ENCODE measurements at regions not wholly inside any gene's neighbourhood (a gene's known extent, or its start where the extent isn't known, plus 50 kb on each side); places are given as distances from the start of the nearest gene placed in this dataset.

DNA sequence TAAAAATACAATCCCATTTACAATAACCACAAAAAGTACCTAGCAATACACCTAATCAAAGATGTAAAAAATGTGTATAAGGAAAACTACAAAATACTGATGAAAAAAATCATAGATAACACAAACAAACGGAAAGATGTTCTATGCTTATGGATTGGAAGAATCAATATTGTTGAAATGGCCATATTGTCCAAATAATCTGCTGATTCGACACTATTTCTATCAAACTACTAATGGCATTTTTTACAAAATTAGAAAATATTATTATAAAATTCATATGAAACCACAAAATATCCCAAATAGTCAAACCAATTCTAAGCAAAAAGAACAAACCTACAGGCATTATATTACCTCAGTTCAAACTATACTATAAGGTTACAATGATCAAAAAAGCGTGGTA lies 978.3 kb upstream of the MAP3K7 start:
- Mint-ChIP-seq H3K9me3 (peaks cover 0 to 8% of the 10 kb centered on the region in 2 donors), H3K27ac (no peak overlapping the region), H3K27me3 (no peaks in the 10 kb centered on the region), H3K4me1 (no peaks in the 10 kb centered on the region), H3K4me3 (no peak overlapping the region)
- ATAC-seq (no peak), DNase-seq (no peak)

DNA sequence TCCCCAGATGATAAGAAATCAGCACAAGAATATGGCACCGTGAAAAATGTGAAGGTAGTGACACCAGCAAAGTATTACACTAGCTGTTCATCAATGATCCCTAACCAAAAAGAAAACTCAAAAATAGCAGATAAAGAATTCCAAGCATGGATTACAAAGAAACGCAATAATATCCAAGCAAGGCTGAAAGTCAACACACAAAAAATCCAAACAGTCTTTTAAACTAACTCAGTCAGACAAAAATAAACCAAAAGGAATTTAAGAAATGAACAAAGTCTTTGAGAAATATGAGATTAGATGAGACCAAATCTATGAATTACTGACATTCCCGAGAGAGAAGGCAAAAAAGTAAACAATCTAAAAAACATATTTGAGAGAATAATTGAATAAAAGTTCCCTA lies 976.1 kb upstream of the MAP3K7 start:
- Mint-ChIP-seq H3K27me3 (no peaks in the 10 kb centered on the region), H3K9me3 (peaks cover 0 to 13% of the 10 kb centered on the region in 2 donors), H3K4me3 (no peak overlapping the region), H3K27ac (no peak overlapping the region), H3K4me1 (no peaks in the 10 kb centered on the region)
- DNase-seq = no peak
- no peak for ATAC-seq

DNA sequence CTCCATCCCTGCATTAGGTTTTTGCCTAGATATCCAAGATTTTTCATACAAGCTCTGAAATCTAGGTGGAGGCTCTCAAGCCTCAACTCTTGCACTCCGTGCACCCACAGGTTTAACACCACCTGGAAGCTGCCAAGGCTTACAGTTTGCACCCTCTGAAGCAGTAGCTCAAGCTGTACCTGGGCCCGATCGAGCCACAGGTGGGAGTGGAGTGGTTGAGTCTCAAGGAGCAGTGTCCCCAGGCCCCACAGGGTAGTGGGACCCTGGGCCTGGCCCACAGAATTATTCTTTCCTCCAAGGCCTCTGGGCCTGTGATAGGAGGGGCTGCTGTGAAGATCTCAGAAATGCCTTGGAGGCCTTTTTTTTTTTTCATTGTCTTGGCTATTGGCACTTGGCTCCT lies 973.5 kb upstream of the MAP3K7 start:
- Mint-ChIP-seq H3K4me3 (no peak overlapping the region), H3K9me3 (peaks cover 0 to 13% of the 10 kb centered on the region in 2 donors), H3K27me3 (no peaks in the 10 kb centered on the region), H3K4me1 (no peaks in the 10 kb centered on the region), H3K27ac (no peak overlapping the region)
- ATAC-seq = no peak
- no peak for DNase-seq

DNA sequence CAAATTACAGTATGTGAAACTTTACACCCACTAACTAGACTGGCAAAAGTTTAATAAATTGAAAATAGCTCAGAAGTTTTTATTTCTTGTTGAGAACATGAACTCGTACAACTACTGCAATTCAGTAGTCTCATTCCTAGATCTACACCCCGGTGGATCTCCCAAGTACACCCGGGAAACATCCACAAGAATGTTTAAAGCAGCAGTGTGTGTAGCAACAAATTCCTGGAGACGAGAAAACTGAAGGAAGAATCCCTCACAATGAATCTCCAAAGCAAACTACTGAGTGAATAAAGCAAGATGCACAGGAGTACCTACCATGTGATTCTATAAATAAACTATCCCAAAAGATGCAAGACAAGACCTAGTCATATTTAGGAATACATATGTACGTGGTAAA lies 954.0 kb upstream of the MAP3K7 start:
- H3K27ac Mint-ChIP-seq = no peak overlapping the region
- no peaks in the 10 kb centered on the region for H3K27me3 Mint-ChIP-seq
- no peaks in the 10 kb centered on the region for H3K9me3 Mint-ChIP-seq

DNA sequence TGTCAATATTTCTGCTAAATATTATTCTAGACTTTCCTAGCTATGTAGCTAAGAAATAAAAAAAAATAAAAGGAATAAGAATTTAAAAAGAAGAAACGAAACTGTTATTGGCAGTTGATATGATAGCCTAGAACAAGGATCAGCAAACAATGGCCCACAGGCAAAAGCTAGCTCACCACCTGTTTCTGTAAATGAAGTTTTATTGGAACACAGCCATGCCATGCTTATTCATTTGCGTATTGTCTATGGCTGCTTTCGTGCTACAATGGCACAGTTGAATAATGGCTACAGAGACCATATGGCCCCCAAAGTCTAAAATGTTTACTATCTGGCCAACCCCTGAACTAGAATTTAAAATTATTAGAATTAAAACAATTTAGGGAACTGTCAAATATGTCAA lies 952.6 kb upstream of the MAP3K7 start:
- Mint-ChIP-seq H3K9me3 (no peaks in the 10 kb centered on the region), H3K4me1 (no peaks in the 10 kb centered on the region), H3K4me3 (no peak overlapping the region), H3K27ac (no peak overlapping the region), H3K27me3 (no peaks in the 10 kb centered on the region)
- no peak for ATAC-seq
- no peak for DNase-seq

More for the DNA sequence above, 954.0 kb upstream of the MAP3K7 start:
- no peak overlapping the region for H3K4me3 Mint-ChIP-seq
- H3K4me1 Mint-ChIP-seq = no peaks in the 10 kb centered on the region
- ATAC-seq (no peak), DNase-seq (no peak)

DNA sequence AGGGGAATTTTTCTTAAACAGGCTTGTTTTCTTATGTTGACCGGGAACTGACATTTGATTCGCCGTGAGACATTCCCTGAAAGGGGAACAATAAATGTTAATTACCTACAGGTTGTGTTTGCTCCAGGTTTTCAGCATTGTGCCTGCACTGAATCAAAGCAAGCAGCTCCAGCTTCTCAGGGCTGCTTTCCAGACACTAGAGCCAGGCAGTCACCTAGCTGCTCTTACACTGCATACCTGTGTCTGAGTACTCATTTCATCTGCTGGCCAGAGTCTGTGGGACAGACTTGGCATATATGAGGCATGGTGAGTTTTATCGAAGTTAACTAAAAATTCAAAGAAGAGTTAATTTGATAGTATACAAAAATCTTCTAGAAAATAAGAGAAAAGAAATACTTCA lies 951.8 kb upstream of the MAP3K7 start:
- H3K9me3 Mint-ChIP-seq = no peaks in the 10 kb centered on the region
- no peaks in the 10 kb centered on the region for H3K4me1 Mint-ChIP-seq
- DNase-seq = no peak
- no peaks in the 10 kb centered on the region for H3K27me3 Mint-ChIP-seq
- no peak overlapping the region for H3K27ac Mint-ChIP-seq
- no peak for ATAC-seq
- no peak overlapping the region for H3K4me3 Mint-ChIP-seq

DNA sequence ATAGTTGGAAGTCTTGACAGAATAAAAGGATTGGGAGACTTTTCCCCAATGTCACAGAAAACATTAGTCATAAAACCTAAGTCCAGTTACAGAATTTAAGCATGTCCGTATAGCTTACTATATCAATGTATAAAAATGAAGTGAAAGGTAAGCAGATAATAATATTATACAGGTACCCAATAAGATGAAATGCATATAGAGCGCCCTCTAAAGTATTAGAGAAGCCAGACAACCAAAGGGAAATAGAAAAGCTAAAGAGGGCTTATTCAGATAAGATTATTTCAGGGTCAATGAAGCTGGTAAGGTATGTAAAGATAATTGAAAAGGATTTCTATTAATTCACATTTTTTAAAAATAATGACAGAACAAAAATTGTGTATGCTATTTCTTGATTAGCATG lies 947.7 kb upstream of the MAP3K7 start:
- H3K4me1 Mint-ChIP-seq = no peaks in the 10 kb centered on the region
- DNase-seq = no peak
- H3K27ac Mint-ChIP-seq = no peak overlapping the region
- ATAC-seq = no peak
- no peaks in the 10 kb centered on the region for H3K9me3 Mint-ChIP-seq
- H3K4me3 Mint-ChIP-seq = no peak overlapping the region
- no peaks in the 10 kb centered on the region for H3K27me3 Mint-ChIP-seq

DNA sequence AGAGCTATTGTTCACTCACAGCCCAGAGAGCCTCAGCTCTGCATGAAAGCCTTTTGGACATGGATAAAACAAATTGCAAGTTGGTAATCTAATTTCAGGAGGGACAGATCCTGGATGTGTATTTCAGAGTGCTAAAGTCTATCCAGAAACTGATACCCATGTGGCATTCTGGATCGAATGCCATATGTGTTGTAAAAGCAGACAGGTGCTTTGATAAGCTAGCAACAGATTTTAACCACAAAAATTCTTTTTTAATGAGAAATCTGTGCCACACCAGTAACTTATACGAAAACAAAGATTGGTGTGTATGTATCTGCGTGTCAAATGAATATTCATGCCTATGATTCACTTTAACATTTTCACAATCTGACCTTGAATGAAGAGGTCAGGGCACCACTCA lies 936.6 kb upstream of the MAP3K7 start:
- DNase-seq = no peak
- no peaks in the 10 kb centered on the region for H3K27me3 Mint-ChIP-seq
- H3K27ac Mint-ChIP-seq = no peak overlapping the region
- H3K4me1 Mint-ChIP-seq = no peaks in the 10 kb centered on the region
- H3K9me3 Mint-ChIP-seq = no peaks in the 10 kb centered on the region
- no peak for ATAC-seq
- H3K4me3 Mint-ChIP-seq = no peak overlapping the region

DNA sequence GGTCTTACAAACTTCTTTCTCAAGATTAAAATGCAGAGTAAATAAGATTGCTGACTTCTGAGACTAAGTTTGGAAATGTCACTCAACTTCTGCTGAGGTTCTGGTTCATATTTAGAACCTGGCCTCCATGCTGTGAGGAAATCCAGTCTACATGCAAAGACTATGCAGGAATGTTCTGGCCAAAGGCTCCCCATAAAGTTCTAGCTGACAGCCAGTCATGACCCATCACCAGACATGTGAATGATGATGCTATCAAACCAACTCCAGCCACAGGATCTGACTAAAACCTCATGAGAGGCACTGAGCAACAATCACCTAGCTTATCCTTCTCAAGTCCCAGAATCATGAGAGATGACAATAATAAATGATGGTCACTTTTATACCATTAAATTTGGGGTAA lies 935.1 kb upstream of the MAP3K7 start:
- Mint-ChIP-seq H3K4me3 (no peak overlapping the region), H3K27ac (no peak overlapping the region), H3K4me1 (no peaks in the 10 kb centered on the region), H3K27me3 (no peaks in the 10 kb centered on the region), H3K9me3 (no peaks in the 10 kb centered on the region)
- no peak for DNase-seq
- ATAC-seq = no peak

DNA sequence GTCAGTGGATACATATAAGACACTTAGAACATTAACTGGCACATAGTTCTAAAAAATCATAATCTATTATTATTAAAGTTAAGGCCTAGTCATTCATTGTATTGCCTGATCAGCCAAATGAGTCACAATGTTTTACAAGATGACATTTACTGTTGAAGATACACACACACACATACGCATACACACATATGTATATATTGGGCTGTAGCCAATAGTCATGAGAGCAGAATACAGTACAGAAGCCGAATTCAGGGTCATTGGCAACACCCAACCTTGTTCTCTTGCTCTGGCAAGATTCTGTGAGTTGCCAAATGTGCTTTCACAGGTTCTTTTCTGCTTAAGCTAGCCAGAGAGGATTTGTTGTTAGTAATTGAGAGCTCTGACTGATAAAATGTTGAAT lies 922.8 kb upstream of the MAP3K7 start:
- Mint-ChIP-seq H3K4me1 (no peaks in the 10 kb centered on the region), H3K27ac (no peak overlapping the region), H3K27me3 (no peaks in the 10 kb centered on the region), H3K9me3 (no peaks in the 10 kb centered on the region), H3K4me3 (no peak overlapping the region)
- ATAC-seq (no peak), DNase-seq (no peak)

DNA sequence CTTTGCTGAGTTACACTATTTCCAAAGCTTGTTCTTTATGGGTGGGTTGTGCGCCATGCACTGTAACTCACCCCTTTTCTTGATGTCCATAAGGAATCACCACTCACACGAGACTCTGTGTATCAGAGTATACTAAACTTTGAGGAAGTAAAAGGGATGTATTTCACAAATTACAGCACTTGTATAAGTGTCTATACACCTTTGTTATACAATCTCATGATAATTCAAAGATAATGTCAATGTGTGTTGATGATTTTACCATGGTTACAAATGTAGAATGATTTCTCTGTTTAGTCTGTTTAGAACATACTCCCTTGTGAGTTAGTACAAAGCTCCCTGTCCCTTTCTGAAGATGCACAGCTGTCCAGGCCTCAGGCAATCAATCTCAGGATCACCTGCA lies 922.2 kb upstream of the MAP3K7 start:
- no peaks in the 10 kb centered on the region for H3K27me3 Mint-ChIP-seq
- H3K4me3 Mint-ChIP-seq = no peak overlapping the region
- no peak overlapping the region for H3K27ac Mint-ChIP-seq
- no peaks in the 10 kb centered on the region for H3K4me1 Mint-ChIP-seq
- no peaks in the 10 kb centered on the region for H3K9me3 Mint-ChIP-seq
- no peak for DNase-seq
- ATAC-seq = no peak

DNA sequence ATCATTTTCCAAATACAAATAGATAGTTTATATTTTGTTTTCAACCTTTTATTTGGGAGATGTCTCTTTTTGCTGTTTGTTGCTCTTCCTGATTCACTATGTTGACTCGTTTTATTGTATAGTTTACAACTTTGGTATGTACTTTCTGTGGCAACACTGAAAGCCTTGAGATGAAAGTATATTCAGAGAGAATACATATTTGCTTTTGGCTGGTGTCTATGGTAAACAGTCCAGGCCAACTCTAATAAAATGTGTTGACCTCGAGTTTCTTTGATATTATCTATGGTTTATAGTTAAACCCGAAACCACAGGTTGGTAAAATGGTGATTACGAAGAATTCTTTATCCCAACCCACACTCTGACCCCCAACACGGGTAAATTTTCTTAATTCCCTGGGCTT lies 919.6 kb upstream of the MAP3K7 start:
- no peaks in the 10 kb centered on the region for H3K4me1 Mint-ChIP-seq
- no peak overlapping the region for H3K4me3 Mint-ChIP-seq
- no peaks in the 10 kb centered on the region for H3K27me3 Mint-ChIP-seq
- no peaks in the 10 kb centered on the region for H3K9me3 Mint-ChIP-seq
- ATAC-seq = no peak
- no peak for DNase-seq
- no peak overlapping the region for H3K27ac Mint-ChIP-seq

DNA sequence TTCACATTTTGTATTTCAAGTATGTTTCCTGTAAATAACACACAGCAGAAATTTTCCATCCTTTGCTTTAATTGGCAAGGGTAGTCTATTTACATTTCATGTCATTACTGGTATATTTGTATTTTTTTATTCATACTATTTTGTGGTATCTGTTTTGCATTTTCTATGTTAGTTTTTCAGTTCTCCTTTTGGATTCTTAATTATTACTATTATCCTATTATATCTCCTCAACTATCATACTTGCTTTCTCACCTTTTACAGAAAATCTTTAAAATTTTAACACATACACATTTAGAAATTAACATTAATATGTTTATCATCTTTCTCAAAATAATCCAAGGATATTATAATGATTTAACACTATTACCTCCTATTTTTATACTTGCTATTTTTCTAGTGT lies 918.3 kb upstream of the MAP3K7 start:
- H3K27me3 Mint-ChIP-seq = no peaks in the 10 kb centered on the region
- no peaks in the 10 kb centered on the region for H3K4me1 Mint-ChIP-seq
- no peaks in the 10 kb centered on the region for H3K9me3 Mint-ChIP-seq
- H3K4me3 Mint-ChIP-seq = no peak overlapping the region
- no peak overlapping the region for H3K27ac Mint-ChIP-seq
- DNase-seq (no peak), ATAC-seq (no peak)

DNA sequence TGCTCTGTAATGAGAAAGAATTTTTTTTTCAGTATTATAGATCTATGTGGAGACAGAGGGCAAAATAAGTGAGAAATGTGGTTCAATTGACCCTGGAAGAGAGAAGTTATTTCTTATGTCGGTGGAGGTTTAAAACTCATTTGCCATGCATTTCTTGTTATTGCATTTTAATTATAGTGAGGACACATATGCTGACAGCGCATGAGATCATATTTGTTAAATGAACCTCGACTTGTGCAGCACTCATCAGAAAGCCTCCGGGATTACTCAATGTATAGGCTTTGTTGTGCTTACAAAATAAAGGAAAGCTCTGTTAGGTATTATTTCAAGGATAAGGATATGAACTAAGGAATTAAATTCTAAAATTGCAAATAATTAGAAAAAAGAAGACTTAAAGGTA lies 915.1 kb upstream of the MAP3K7 start:
- Mint-ChIP-seq H3K4me1 (no peaks in the 10 kb centered on the region), H3K27me3 (no peaks in the 10 kb centered on the region), H3K27ac (no peak overlapping the region), H3K9me3 (peaks cover 0 to 5% of the 10 kb centered on the region in 2 donors), H3K4me3 (no peak overlapping the region)
- no peak for ATAC-seq
- no peak for DNase-seq

DNA sequence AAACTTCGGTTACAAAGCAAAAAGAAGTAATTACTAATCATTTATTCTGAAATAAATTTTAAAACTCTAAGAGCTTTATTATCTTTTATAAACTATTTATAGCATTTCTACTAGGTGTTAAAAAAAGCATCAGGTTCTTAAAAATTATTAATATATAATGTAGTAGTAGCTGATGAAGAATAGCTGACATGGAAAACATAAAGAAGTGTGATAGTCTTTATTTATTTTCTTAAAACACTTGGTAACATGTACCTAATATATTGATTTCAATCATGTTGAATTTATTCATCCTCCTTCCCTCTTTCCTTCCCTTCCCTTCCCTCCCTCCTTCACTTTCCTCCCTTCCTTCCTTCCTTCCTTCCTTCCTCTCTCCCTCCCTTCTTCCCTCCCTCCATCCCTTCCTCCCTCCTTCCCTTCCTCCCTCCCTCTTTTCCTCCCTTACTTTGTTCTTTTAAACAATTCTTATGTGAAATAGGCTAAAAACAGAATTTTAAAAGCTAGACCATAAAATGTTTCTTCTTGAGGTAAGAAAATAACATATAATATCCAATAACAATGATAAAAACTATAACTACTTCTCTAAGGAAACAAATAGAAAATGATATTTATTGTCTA lies 913.9 kb upstream of the MAP3K7 start:
- Mint-ChIP-seq H3K9me3 (peaks cover 0 to 5% of the 10 kb centered on the region in 2 donors), H3K4me1 (no peaks in the 10 kb centered on the region), H3K27ac (no peak overlapping the region), H3K27me3 (no peaks in the 10 kb centered on the region), H3K4me3 (no peak overlapping the region)
- DNase-seq (no peak), ATAC-seq (no peak)

DNA sequence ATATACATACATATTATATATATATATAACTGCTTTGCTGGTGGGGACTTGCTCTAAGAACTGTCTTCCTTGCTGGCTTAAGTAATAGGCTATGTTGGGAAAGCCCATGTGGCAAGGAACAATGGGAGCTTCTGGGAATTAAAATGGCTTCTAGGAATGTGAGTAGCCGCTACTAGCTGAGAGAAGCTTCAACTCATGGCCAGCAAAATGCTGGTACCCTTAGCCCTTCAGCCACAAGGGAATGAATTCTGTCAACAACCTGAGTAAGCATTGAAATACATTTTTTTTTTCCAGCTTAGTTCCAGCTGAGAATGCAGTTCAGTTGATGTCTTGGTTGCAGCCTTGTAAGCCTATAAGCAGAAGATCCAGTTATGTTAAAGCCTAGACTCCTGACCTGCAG lies 911.7 kb upstream of the MAP3K7 start:
- no peak overlapping the region for H3K4me3 Mint-ChIP-seq
- no peak for DNase-seq
- no peak for ATAC-seq
- H3K27ac Mint-ChIP-seq = no peak overlapping the region
- peaks cover 0 to 5% of the 10 kb centered on the region in 2 donors for H3K9me3 Mint-ChIP-seq
- H3K27me3 Mint-ChIP-seq = no peaks in the 10 kb centered on the region
- no peaks in the 10 kb centered on the region for H3K4me1 Mint-ChIP-seq

DNA sequence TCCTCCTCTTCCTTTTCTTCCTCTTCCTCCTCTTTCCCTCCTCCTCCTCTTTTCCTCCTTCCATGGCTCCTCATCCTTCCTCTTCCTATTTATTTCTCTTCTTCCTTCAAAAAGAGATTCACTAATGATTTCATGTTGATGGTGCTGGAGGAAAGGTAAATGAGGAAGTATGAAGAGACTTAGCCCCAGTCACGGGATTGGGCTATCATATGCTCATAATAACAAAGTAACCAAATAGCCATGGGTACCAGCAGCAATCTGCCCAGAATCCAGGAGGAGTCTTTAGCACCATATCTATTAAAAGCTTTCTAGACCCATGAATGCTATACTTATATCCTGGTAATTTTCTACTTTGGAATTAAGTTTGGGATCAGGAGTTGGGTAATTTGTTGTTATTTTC lies 910.9 kb upstream of the MAP3K7 start:
- DNase-seq = no peak
- ATAC-seq = no peak
- Mint-ChIP-seq H3K9me3 (peaks cover 0 to 5% of the 10 kb centered on the region in 2 donors), H3K27me3 (no peaks in the 10 kb centered on the region), H3K27ac (no peak overlapping the region), H3K4me3 (no peak overlapping the region), H3K4me1 (no peaks in the 10 kb centered on the region)

All from stimulated activated naive CD8-positive, alpha-beta T cell treated with anti-CD3 and anti-CD28 coated beads, Interleukin-15, amount 100 ng/mL, for 72 hours (primary cell).